CD4-positive, CD25-positive, alpha-beta regulatory T cell (primary cell): ENCODE measurements at regions not wholly inside any gene's neighbourhood (a gene's known extent, or its start where the extent isn't known, plus 50 kb on each side); places are given as distances from the start of the nearest gene placed in this dataset.

Experiments
- ATAC-seq, 2 donors: fragments of 150-1000 bp; cut with Tn5 transposase; one replicate each; pipeline ENCODE4 v1.10.0; 2021; ENCODE audit warnings: low read depth in 2 of 2, moderate number of reproducible peaks in 2 of 2, moderate library complexity in 1 of 2
- DNase-seq, 3 donors: peaks; one replicate each; pipeline versions ENCODE4 v3.0.0 to v3.0.0-alpha.2; 2012 to 2022; ENCODE audit warnings: mixed read lengths in 1 of 3
- H3K27ac ChIP-seq: one replicate; pipeline ENCODE4 v1.7.0; 2013; ENCODE audit warnings: mild to moderate bottlenecking, low read length; ENCODE audit not compliant: insufficient read depth, poor library complexity, severe bottlenecking
- H3K27me3 ChIP-seq: one replicate; pipeline ENCODE4 v1.7.0; 2013; ENCODE audit warnings: low read length; ENCODE audit not compliant: control insufficient read depth, insufficient read depth
- H3K36me3 ChIP-seq: one replicate; pipeline ENCODE4 v1.7.0; 2013; ENCODE audit warnings: mild to moderate bottlenecking, low read length, moderate library complexity; ENCODE audit not compliant: control insufficient read depth, insufficient read depth
- H3K4me1 ChIP-seq: 2 replicates; pipeline ENCODE4 v1.7.0; 2013; ENCODE audit warnings: mild to moderate bottlenecking, low read length; ENCODE audit not compliant: insufficient read depth, control insufficient read depth, poor library complexity, severe bottlenecking
- H3K4me3 ChIP-seq: one replicate; pipeline ENCODE4 v1.7.0; 2013; ENCODE audit warnings: low read depth, mild to moderate bottlenecking, low read length, moderate library complexity
- H3K9me3 ChIP-seq, 2 experiments: 1 replicate in 1 of 2; 2 replicates in 1 of 2; pipeline ENCODE4 v1.7.0; 2013; ENCODE audit warnings: low read length in 2 of 2, mild to moderate bottlenecking in 1 of 2, moderate library complexity in 1 of 2; ENCODE audit not compliant: control insufficient read depth in 2 of 2
- H3K27ac Mint-ChIP-seq, 3 donors: one replicate each; pipeline ENCODE4 v1.8.0; 2020 to 2022; ENCODE audit warnings: mild to moderate bottlenecking in 3 of 3, mixed read lengths in 3 of 3, moderate library complexity in 2 of 3
- H3K27me3 Mint-ChIP-seq: one replicate; pipeline ENCODE4 v1.8.0; 2022; ENCODE audit warnings: mild to moderate bottlenecking, mixed read lengths
- H3K36me3 Mint-ChIP-seq: one replicate; pipeline ENCODE4 v1.8.0; 2020; ENCODE audit warnings: mixed read lengths
- H3K4me1 Mint-ChIP-seq, 4 donors: one replicate each; pipeline ENCODE4 v1.8.0; 2020 to 2022; ENCODE audit warnings: mixed read lengths in 4 of 4, mild to moderate bottlenecking in 1 of 4
- H3K4me3 Mint-ChIP-seq, 4 donors: one replicate each; pipeline ENCODE4 v1.8.0; 2020 to 2022; ENCODE audit warnings: mild to moderate bottlenecking in 4 of 4, mixed read lengths in 4 of 4, moderate library complexity in 3 of 4
- H3K9me3 Mint-ChIP-seq, 7 donors: one replicate each; pipeline ENCODE4 v1.8.0; 2020 to 2022; ENCODE audit warnings: mixed read lengths in 7 of 7, mild to moderate bottlenecking in 3 of 7, moderate library complexity in 2 of 7

- Histone ChIP-seq H3K27me3 (no peaks in the 10 kb centered on the region), H3K36me3 (no peaks in the 10 kb centered on the region), H3K27ac (no peak overlapping the region), H3K4me3 (no peak overlapping the region), H3K9me3 (no peaks in the 10 kb centered on the region), H3K4me1 (no peaks in the 10 kb centered on the region)
- H3K4me1 Mint-ChIP-seq = no peaks in the 10 kb centered on the region
- ATAC-seq (no peak), DNase-seq (no peak)
- H3K36me3 Mint-ChIP-seq = no peaks in the 10 kb centered on the region
- no peaks in the 10 kb centered on the region for H3K27me3 Mint-ChIP-seq
- H3K27ac Mint-ChIP-seq = no peak overlapping the region
- no peak overlapping the region for H3K4me3 Mint-ChIP-seq
- H3K9me3 Mint-ChIP-seq = peaks cover 0 to 3% (median 0%) of the 10 kb centered on the region in 7 donors
These were observed 112.8 kb downstream of the LUZP4 start for GRCh38 chrX:115402299-115402698.

GRCh38 chrX:115408771-115409400 lies 119.4 kb downstream of the LUZP4 start:
- Mint-ChIP-seq H3K9me3 (peaks cover 0 to 3% (median 0%) of the 10 kb centered on the region in 7 donors), H3K27ac (no peak overlapping the region), H3K4me3 (no peak overlapping the region), H3K4me1 (no peaks in the 10 kb centered on the region), H3K36me3 (no peaks in the 10 kb centered on the region), H3K27me3 (no peaks in the 10 kb centered on the region)
- H3K36me3 ChIP-seq = no peaks in the 10 kb centered on the region
- H3K4me3 ChIP-seq = no peak overlapping the region
- H3K27me3 ChIP-seq = no peaks in the 10 kb centered on the region
- H3K9me3 ChIP-seq = no peaks in the 10 kb centered on the region
- ATAC-seq (no peak), DNase-seq (no peak)
- no peak overlapping the region for H3K27ac ChIP-seq
- no peaks in the 10 kb centered on the region for H3K4me1 ChIP-seq

- Histone ChIP-seq H3K36me3 (no peaks in the 10 kb centered on the region), H3K4me1 (no peaks in the 10 kb centered on the region), H3K4me3 (no peak overlapping the region), H3K27ac (no peak overlapping the region), H3K27me3 (no peaks in the 10 kb centered on the region), H3K9me3 (no peaks in the 10 kb centered on the region)
- H3K4me3 Mint-ChIP-seq = no peak overlapping the region
- no peaks in the 10 kb centered on the region for H3K4me1 Mint-ChIP-seq
- H3K27ac Mint-ChIP-seq = no peak overlapping the region
- ATAC-seq (no peak), DNase-seq (no peak)
- no peaks in the 10 kb centered on the region for H3K27me3 Mint-ChIP-seq
- peaks cover 0 to 3% (median 0%) of the 10 kb centered on the region in 7 donors for H3K9me3 Mint-ChIP-seq
- no peaks in the 10 kb centered on the region for H3K36me3 Mint-ChIP-seq
These were observed 120.0 kb downstream of the LUZP4 start for GRCh38 chrX:115409551-115409950.

- H3K36me3 ChIP-seq = no peaks in the 10 kb centered on the region
- H3K27ac ChIP-seq = no peak overlapping the region
- ATAC-seq (no peak), DNase-seq (no peak)
- H3K4me1 Mint-ChIP-seq = no peaks in the 10 kb centered on the region
- no peak overlapping the region for H3K27ac Mint-ChIP-seq
- no peaks in the 10 kb centered on the region for H3K36me3 Mint-ChIP-seq
- H3K27me3 Mint-ChIP-seq = no peaks in the 10 kb centered on the region
- no peaks in the 10 kb centered on the region for H3K4me1 ChIP-seq
- H3K9me3 ChIP-seq = no peaks in the 10 kb centered on the region
- no peak overlapping the region for H3K4me3 Mint-ChIP-seq
- no peak overlapping the region for H3K4me3 ChIP-seq
- H3K9me3 Mint-ChIP-seq = peaks cover 0 to 3% (median 0%) of the 10 kb centered on the region in 7 donors
- H3K27me3 ChIP-seq = no peaks in the 10 kb centered on the region
These were observed 121.4 kb downstream of the LUZP4 start for GRCh38 chrX:115410731-115411428.

- Mint-ChIP-seq H3K27me3 (no peaks in the 10 kb centered on the region), H3K4me3 (no peak overlapping the region), H3K27ac (no peak overlapping the region), H3K4me1 (no peaks in the 10 kb centered on the region), H3K36me3 (no peaks in the 10 kb centered on the region), H3K9me3 (peaks cover 0 to 3% (median 0%) of the 10 kb centered on the region in 7 donors)
- ATAC-seq = no peak
- Histone ChIP-seq H3K9me3 (no peaks in the 10 kb centered on the region), H3K27me3 (no peaks in the 10 kb centered on the region), H3K4me1 (no peaks in the 10 kb centered on the region), H3K4me3 (no peak overlapping the region), H3K27ac (no peak overlapping the region), H3K36me3 (no peaks in the 10 kb centered on the region)
- no peak for DNase-seq
These were observed 123.8 kb downstream of the LUZP4 start for GRCh38 chrX:115413246-115413878.

- no peaks in the 10 kb centered on the region for H3K36me3 ChIP-seq
- peaks cover 0 to 4% (median 0%) of the 10 kb centered on the region in 7 donors for H3K9me3 Mint-ChIP-seq
- no peaks in the 10 kb centered on the region for H3K27me3 ChIP-seq
- no peaks in the 10 kb centered on the region for H3K27me3 Mint-ChIP-seq
- H3K4me3 Mint-ChIP-seq = no peak overlapping the region
- no peaks in the 10 kb centered on the region for H3K4me1 ChIP-seq
- H3K27ac Mint-ChIP-seq = no peak overlapping the region
- no peaks in the 10 kb centered on the region for H3K9me3 ChIP-seq
- no peak overlapping the region for H3K27ac ChIP-seq
- H3K36me3 Mint-ChIP-seq = no peaks in the 10 kb centered on the region
- no peak overlapping the region for H3K4me3 ChIP-seq
- no peak for ATAC-seq
- DNase-seq = no peak
- no peaks in the 10 kb centered on the region for H3K4me1 Mint-ChIP-seq
These were observed 129.6 kb downstream of the LUZP4 start for GRCh38 chrX:115419069-115419468.

- Histone ChIP-seq H3K27ac (no peak overlapping the region), H3K27me3 (no peaks in the 10 kb centered on the region), H3K36me3 (no peaks in the 10 kb centered on the region), H3K9me3 (no peaks in the 10 kb centered on the region), H3K4me3 (no peak overlapping the region), H3K4me1 (no peaks in the 10 kb centered on the region)
- no peak for DNase-seq
- ATAC-seq = no peak
- no peaks in the 10 kb centered on the region for H3K27me3 Mint-ChIP-seq
- no peak overlapping the region for H3K4me3 Mint-ChIP-seq
- no peaks in the 10 kb centered on the region for H3K36me3 Mint-ChIP-seq
- no peaks in the 10 kb centered on the region for H3K4me1 Mint-ChIP-seq
- H3K27ac Mint-ChIP-seq = no peak overlapping the region
- H3K9me3 Mint-ChIP-seq = peaks cover 0 to 5% (median 0%) of the 10 kb centered on the region in 7 donors
These were observed 133.6 kb downstream of the LUZP4 start for GRCh38 chrX:115423086-115423485.
